GM23338 (cell line): ENCODE measurements at regions not wholly inside any gene's neighbourhood (a gene's known extent, or its start where the extent isn't known, plus 50 kb on each side); places are given as distances from the start of the nearest gene placed in this dataset.

Experiments
- ATAC-seq: fragments of 200-7000 bp; cut with Tn5 transposase; 3 replicates; pipeline ENCODE4 v1.9.1; 2020
- DNase-seq: peaks from one replicate; pipeline ENCODE4 v3.0.0-alpha.2; 2015; ENCODE audit warnings: low spot score
- H2AFZ ChIP-seq: fragments of 200-600 bp; sonication (generic); 2 replicates; pipeline ENCODE4 v1.8.0; 2016; ENCODE audit warnings: antibody characterized with exemption, mild to moderate bottlenecking, moderate library complexity
- H3F3A ChIP-seq: fragments of 200-600 bp; sonication (generic); replicated peaks from 2 replicates; pipeline ENCODE4 v1.8.0; 2017; ENCODE audit warnings: antibody characterized with exemption, mixed run types, low read depth
- H3K27ac ChIP-seq: fragments of 200-600 bp; sonication (generic); 2 replicates; pipeline ENCODE4 v1.6.1; 2016; ENCODE audit warnings: low read depth
- H3K27me3 ChIP-seq: fragments of 200-600 bp; sonication (generic); 2 replicates; pipeline ENCODE4 v1.8.0; 2016; ENCODE audit warnings: mild to moderate bottlenecking, mixed run types, moderate library complexity; ENCODE audit not compliant: insufficient read depth
- H3K36me3 ChIP-seq: fragments of 200-600 bp; sonication (generic); 2 replicates; pipeline ENCODE4 v1.8.0; 2016; ENCODE audit warnings: mild to moderate bottlenecking; ENCODE audit not compliant: insufficient read depth
- H3K4me1 ChIP-seq: fragments of 200-600 bp; sonication (generic); 2 replicates; pipeline ENCODE4 v1.8.0; 2016; ENCODE audit warnings: mild to moderate bottlenecking, moderate library complexity; ENCODE audit not compliant: insufficient read depth
- H3K4me2 ChIP-seq: fragments of 200-600 bp; sonication (generic); 2 replicates; pipeline ENCODE4 v1.7.1; 2017; ENCODE audit warnings: mixed run types
- H3K4me3 ChIP-seq: fragments of 200-600 bp; sonication (generic); 2 replicates; pipeline ENCODE4 v1.6.1; 2016; ENCODE audit warnings: mixed run types
- H3K79me2 ChIP-seq: fragments of 200-600 bp; sonication (generic); replicated peaks from 2 replicates; pipeline ENCODE4 v1.8.0; 2017; ENCODE audit warnings: mild to moderate bottlenecking; ENCODE audit not compliant: insufficient read depth
- H3K9me2 ChIP-seq: fragments of 200-600 bp; sonication (generic); 2 replicates; pipeline ENCODE4 v1.8.0; 2017; ENCODE audit not compliant: insufficient read depth
- H4K20me1 ChIP-seq: fragments of 200-600 bp; sonication (generic); replicated peaks from 2 replicates; pipeline ENCODE4 v1.8.0; 2017; ENCODE audit warnings: mild to moderate bottlenecking; ENCODE audit not compliant: insufficient read depth
- H3K27ac Mint-ChIP-seq: 2 replicates; pipeline ENCODE4 v1.8.0; 2020; ENCODE audit warnings: inconsistent platforms, mild to moderate bottlenecking, moderate library complexity, mixed read lengths
- H3K27me3 Mint-ChIP-seq: 3 replicates; pipeline ENCODE4 v1.8.0; 2022; ENCODE audit warnings: low read depth, mild to moderate bottlenecking, moderate library complexity, mixed read lengths, inconsistent platforms; ENCODE audit not compliant: insufficient read depth, poor library complexity
- H3K36me3 Mint-ChIP-seq: 3 replicates; pipeline ENCODE4 v1.8.0; 2021; ENCODE audit warnings: low read depth, mild to moderate bottlenecking, inconsistent platforms, moderate library complexity, mixed read lengths
- H3K4me1 Mint-ChIP-seq: 3 replicates; pipeline ENCODE4 v1.8.0; 2020; ENCODE audit warnings: mild to moderate bottlenecking, inconsistent platforms, mixed read lengths
- H3K4me3 Mint-ChIP-seq: 3 replicates; pipeline ENCODE4 v1.8.0; 2021; ENCODE audit warnings: moderate library complexity, mild to moderate bottlenecking, inconsistent platforms, mixed read lengths
- H3K9me3 Mint-ChIP-seq: 3 replicates; pipeline ENCODE4 v1.8.0; 2020; ENCODE audit warnings: moderate library complexity, mild to moderate bottlenecking, inconsistent platforms, mixed read lengths
- CREB1 ChIP-seq: fragments of 250-450 bp; sonication (Bioruptor Pico); IDR thresholded peaks from 2 replicates; pipeline ENCODE4 v1.5.0; 2020; ENCODE audit warnings: low read depth, mild to moderate bottlenecking, moderate library complexity
- EZH2phosphoT487 ChIP-seq: fragments of 200-600 bp; sonication (generic); IDR thresholded peaks from one replicate; pipeline ENCODE4 v1.8.1; 2018; ENCODE audit warnings: antibody characterized with exemption; ENCODE audit not compliant: unreplicated experiment
- JUNB ChIP-seq: IDR thresholded peaks from one replicate; pipeline ENCODE4 v1.6.1; 2016; ENCODE audit warnings: antibody characterized with exemption; ENCODE audit not compliant: unreplicated experiment
- NANOG ChIP-seq: IDR thresholded peaks from 2 replicates; pipeline ENCODE4 v1.6.1; 2016; ENCODE audit warnings: antibody characterized with exemption, borderline replicate concordance
- REST ChIP-seq: IDR thresholded peaks from one replicate; pipeline ENCODE4 v1.6.1; 2018; ENCODE audit warnings: antibody characterized with exemption; ENCODE audit not compliant: unreplicated experiment
- ZNF114 ChIP-seq: fragments of 250-450 bp; sonication (Bioruptor Pico); IDR thresholded peaks from 2 replicates; pipeline ENCODE4 v1.5.0; 2020; ENCODE audit warnings: mild to moderate bottlenecking, moderate library complexity
- ZNF331 ChIP-seq: fragments of 250-450 bp; sonication (Bioruptor Pico); IDR thresholded peaks from 2 replicates; pipeline ENCODE4 v1.5.0; 2020; ENCODE audit warnings: low read depth, mild to moderate bottlenecking, moderate library complexity
- TF ChIP-seq, protein P1 (sequence below): fragments of 250-450 bp; sonication (Bioruptor Pico); IDR thresholded peaks from 2 replicates; pipeline ENCODE4 v1.5.0; 2020; ENCODE audit warnings: mild to moderate bottlenecking, moderate library complexity

- Histone ChIP-seq H3F3A (no peaks in the 10 kb centered on the region), H3K79me2 (no peaks in the 10 kb centered on the region), H4K20me1 (no peaks in the 10 kb centered on the region), H3K27ac (no peak overlapping the region), H3K4me3 (no peak overlapping the region), H3K9me2 (no peaks in the 10 kb centered on the region; the same call in 1 of the 2 replicates), H2AFZ (no peak overlapping the region), H3K4me2 (no peak overlapping the region), H3K36me3 (no peaks in the 10 kb centered on the region), H3K4me1 (no peaks in the 10 kb centered on the region), H3K27me3 (no peaks in the 10 kb centered on the region)
- Mint-ChIP-seq H3K27ac (no peak overlapping the region), H3K36me3 (no peaks in the 10 kb centered on the region), H3K9me3 (no peaks in the 10 kb centered on the region), H3K4me1 (no peaks in the 10 kb centered on the region), H3K27me3 (no peaks in the 10 kb centered on the region), H3K4me3 (no peak overlapping the region)
- DNase-seq: no peak
- ATAC-seq: no peak
- TF ChIP-seq, protein P1, sequence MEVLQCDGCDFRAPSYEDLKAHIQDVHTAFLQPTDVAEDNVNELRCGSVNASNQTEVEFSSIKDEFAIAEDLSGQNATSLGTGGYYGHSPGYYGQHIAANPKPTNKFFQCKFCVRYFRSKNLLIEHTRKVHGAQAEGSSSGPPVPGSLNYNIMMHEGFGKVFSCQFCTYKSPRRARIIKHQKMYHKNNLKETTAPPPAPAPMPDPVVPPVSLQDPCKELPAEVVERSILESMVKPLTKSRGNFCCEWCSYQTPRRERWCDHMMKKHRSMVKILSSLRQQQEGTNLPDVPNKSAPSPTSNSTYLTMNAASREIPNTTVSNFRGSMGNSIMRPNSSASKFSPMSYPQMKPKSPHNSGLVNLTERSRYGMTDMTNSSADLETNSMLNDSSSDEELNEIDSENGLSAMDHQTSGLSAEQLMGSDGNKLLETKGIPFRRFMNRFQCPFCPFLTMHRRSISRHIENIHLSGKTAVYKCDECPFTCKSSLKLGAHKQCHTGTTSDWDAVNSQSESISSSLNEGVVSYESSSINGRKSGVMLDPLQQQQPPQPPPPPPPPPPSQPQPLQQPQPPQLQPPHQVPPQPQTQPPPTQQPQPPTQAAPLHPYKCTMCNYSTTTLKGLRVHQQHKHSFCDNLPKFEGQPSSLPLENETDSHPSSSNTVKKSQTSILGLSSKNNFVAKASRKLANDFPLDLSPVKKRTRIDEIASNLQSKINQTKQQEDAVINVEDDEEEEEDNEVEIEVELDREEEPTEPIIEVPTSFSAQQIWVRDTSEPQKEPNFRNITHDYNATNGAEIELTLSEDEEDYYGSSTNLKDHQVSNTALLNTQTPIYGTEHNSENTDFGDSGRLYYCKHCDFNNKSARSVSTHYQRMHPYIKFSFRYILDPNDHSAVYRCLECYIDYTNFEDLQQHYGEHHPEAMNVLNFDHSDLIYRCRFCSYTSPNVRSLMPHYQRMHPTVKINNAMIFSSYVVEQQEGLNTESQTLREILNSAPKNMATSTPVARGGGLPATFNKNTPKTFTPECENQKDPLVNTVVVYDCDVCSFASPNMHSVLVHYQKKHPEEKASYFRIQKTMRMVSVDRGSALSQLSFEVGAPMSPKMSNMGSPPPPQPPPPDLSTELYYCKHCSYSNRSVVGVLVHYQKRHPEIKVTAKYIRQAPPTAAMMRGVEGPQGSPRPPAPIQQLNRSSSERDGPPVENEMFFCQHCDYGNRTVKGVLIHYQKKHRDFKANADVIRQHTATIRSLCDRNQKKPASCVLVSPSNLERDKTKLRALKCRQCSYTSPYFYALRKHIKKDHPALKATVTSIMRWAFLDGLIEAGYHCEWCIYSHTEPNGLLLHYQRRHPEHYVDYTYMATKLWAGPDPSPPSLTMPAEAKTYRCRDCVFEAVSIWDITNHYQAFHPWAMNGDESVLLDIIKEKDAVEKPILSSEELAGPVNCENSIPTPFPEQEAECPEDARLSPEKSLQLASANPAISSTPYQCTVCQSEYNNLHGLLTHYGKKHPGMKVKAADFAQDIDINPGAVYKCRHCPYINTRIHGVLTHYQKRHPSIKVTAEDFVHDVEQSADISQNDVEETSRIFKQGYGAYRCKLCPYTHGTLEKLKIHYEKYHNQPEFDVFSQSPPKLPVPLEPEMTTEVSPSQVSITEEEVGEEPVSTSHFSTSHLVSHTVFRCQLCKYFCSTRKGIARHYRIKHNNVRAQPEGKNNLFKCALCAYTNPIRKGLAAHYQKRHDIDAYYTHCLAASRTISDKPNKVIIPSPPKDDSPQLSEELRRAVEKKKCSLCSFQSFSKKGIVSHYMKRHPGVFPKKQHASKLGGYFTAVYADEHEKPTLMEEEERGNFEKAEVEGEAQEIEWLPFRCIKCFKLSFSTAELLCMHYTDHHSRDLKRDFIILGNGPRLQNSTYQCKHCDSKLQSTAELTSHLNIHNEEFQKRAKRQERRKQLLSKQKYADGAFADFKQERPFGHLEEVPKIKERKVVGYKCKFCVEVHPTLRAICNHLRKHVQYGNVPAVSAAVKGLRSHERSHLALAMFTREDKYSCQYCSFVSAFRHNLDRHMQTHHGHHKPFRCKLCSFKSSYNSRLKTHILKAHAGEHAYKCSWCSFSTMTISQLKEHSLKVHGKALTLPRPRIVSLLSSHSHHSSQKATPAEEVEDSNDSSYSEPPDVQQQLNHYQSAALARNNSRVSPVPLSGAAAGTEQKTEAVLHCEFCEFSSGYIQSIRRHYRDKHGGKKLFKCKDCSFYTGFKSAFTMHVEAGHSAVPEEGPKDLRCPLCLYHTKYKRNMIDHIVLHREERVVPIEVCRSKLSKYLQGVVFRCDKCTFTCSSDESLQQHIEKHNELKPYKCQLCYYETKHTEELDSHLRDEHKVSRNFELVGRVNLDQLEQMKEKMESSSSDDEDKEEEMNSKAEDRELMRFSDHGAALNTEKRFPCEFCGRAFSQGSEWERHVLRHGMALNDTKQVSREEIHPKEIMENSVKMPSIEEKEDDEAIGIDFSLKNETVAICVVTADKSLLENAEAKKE: no peak
- TF ChIP-seq NANOG (no peak), CREB1 (CRISPR knock-in tag) (no peak), JUNB (no peak), EZH2phosphoT487 (no peak), ZNF331 (CRISPR knock-in tag) (no peak), REST (no peak), ZNF114 (no peak)
These were observed 244.3 kb downstream of the METTL4 start for GRCh38 chr18:2326999-2327398.
